ENCODE measurements at regions not wholly inside any gene's neighbourhood (a gene's known extent, or its start where the extent isn't known, plus 50 kb on each side); places are given as distances from the start of the nearest gene placed in this dataset.

- no peaks in the 10 kb centered on the region for H3K27me3 ChIP-seq (ENCODE audit: low read depth, low read length)
- TF ChIP-seq EZH2phosphoT487 (IDR thresholded peaks at IDR 0.05; ENCODE audit: low read depth) = no peak
- no peak for TF ChIP-seq CTCF (IDR thresholded peaks at IDR 0.05; ENCODE audit: low read depth, low read length)
- H3K4me1 ChIP-seq (ENCODE audit: low read length) = no peaks in the 10 kb centered on the region
- H3K4me3 ChIP-seq (ENCODE audit: low read length) = no peak overlapping the region
- H2AFZ ChIP-seq (ENCODE audit: low read depth, low read length) = no peak overlapping the region
- H3K4me2 ChIP-seq (ENCODE audit: low read length) = no peak overlapping the region
- H3K9ac ChIP-seq (ENCODE audit: low read length) = no peak overlapping the region
- no peaks in the 10 kb centered on the region for H3K9me3 ChIP-seq (ENCODE audit: insufficient read depth, low read length)
- no peak overlapping the region for H3K27ac ChIP-seq (ENCODE audit: low read length)
- H3K79me2 ChIP-seq (ENCODE audit: low read length) = no peaks in the 10 kb centered on the region
- no peaks in the 10 kb centered on the region for H4K20me1 ChIP-seq (ENCODE audit: insufficient read depth, low read length)
- no peaks in the 10 kb centered on the region for H3K36me3 ChIP-seq (replicated peaks; ENCODE audit: low read depth, low read length)
Observed at GRCh38 chr13:76000131-76000530, 364.0 kb downstream of the LMO7 start.

- Histone ChIP-seq H3K9me3 (ENCODE audit: insufficient read depth, low read length) (no peaks in the 10 kb centered on the region), H3K36me3 (replicated peaks; ENCODE audit: low read depth, low read length) (no peaks in the 10 kb centered on the region), H3K27ac (ENCODE audit: low read length) (no peak overlapping the region), H3K9ac (ENCODE audit: low read length) (no peak overlapping the region), H2AFZ (ENCODE audit: low read depth, low read length) (no peak overlapping the region), H3K27me3 (ENCODE audit: low read depth, low read length) (no peaks in the 10 kb centered on the region), H4K20me1 (ENCODE audit: insufficient read depth, low read length) (no peaks in the 10 kb centered on the region), H3K4me1 (ENCODE audit: low read length) (no peaks in the 10 kb centered on the region), H3K4me2 (ENCODE audit: low read length) (no peak overlapping the region), H3K79me2 (ENCODE audit: low read length) (no peaks in the 10 kb centered on the region), H3K4me3 (ENCODE audit: low read length) (no peak overlapping the region)
- no peak for TF ChIP-seq EZH2phosphoT487 (IDR thresholded peaks at IDR 0.05; ENCODE audit: low read depth)
- TF ChIP-seq CTCF (IDR thresholded peaks at IDR 0.05; ENCODE audit: low read depth, low read length) = no peak
Observed at GRCh38 chr13:75996582-75996981, 360.5 kb downstream of the LMO7 start.

- H4K20me1 ChIP-seq (ENCODE audit: insufficient read depth, low read length) = no peaks in the 10 kb centered on the region
- no peak for TF ChIP-seq EZH2phosphoT487 (IDR thresholded peaks at IDR 0.05; ENCODE audit: low read depth)
- no peak for TF ChIP-seq CTCF (IDR thresholded peaks at IDR 0.05; ENCODE audit: low read depth, low read length)
Observed at GRCh38 chr13:75995966-75996365, 359.8 kb downstream of the LMO7 start.

GRCh38 chr13:75993823-75994222, 357.7 kb downstream of the LMO7 start:
- no peaks in the 10 kb centered on the region for H3K9me3 ChIP-seq (ENCODE audit: insufficient read depth, low read length)
- no peaks in the 10 kb centered on the region for H3K36me3 ChIP-seq (replicated peaks; ENCODE audit: low read depth, low read length)
- H3K4me1 ChIP-seq (ENCODE audit: low read length) = no peaks in the 10 kb centered on the region
- H3K27ac ChIP-seq (ENCODE audit: low read length) = no peak overlapping the region
- no peaks in the 10 kb centered on the region for H4K20me1 ChIP-seq (ENCODE audit: insufficient read depth, low read length)
- no peaks in the 10 kb centered on the region for H3K79me2 ChIP-seq (ENCODE audit: low read length)
- H3K9ac ChIP-seq (ENCODE audit: low read length) = no peak overlapping the region
- no peak overlapping the region for H2AFZ ChIP-seq (ENCODE audit: low read depth, low read length)
- no peak overlapping the region for H3K4me2 ChIP-seq (ENCODE audit: low read length)
- H3K4me3 ChIP-seq (ENCODE audit: low read length) = no peak overlapping the region
- no peak for TF ChIP-seq EZH2phosphoT487 (IDR thresholded peaks at IDR 0.05; ENCODE audit: low read depth)
- no peak for TF ChIP-seq CTCF (IDR thresholded peaks at IDR 0.05; ENCODE audit: low read depth, low read length)
- H3K27me3 ChIP-seq (ENCODE audit: low read depth, low read length) = no peaks in the 10 kb centered on the region

More at GRCh38 chr13:75995966-75996365, 359.8 kb downstream of the LMO7 start:
- no peak overlapping the region for H3K9ac ChIP-seq (ENCODE audit: low read length)
- no peaks in the 10 kb centered on the region for H3K27me3 ChIP-seq (ENCODE audit: low read depth, low read length)
- H3K4me3 ChIP-seq (ENCODE audit: low read length) = no peak overlapping the region
- H3K36me3 ChIP-seq (replicated peaks; ENCODE audit: low read depth, low read length) = no peaks in the 10 kb centered on the region
- H3K4me2 ChIP-seq (ENCODE audit: low read length) = no peak overlapping the region
- no peaks in the 10 kb centered on the region for H3K4me1 ChIP-seq (ENCODE audit: low read length)
- no peak overlapping the region for H2AFZ ChIP-seq (ENCODE audit: low read depth, low read length)
- H3K79me2 ChIP-seq (ENCODE audit: low read length) = no peaks in the 10 kb centered on the region
- no peaks in the 10 kb centered on the region for H3K9me3 ChIP-seq (ENCODE audit: insufficient read depth, low read length)
- no peak overlapping the region for H3K27ac ChIP-seq (ENCODE audit: low read length)
